Vagina (tissue), 2 donors: ENCODE measurements at regions not wholly inside any gene's neighbourhood (a gene's known extent, or its start where the extent isn't known, plus 50 kb on each side); places are given as distances from the start of the nearest gene placed in this dataset.

Source experiments
- DNase-seq, 2 donors: peaks; one replicate each; pipeline ENCODE4 v3.0.0-alpha.2; 2017; ENCODE audit errors: extremely low spot score in 2 of 2
- H3K27ac ChIP-seq: fragments of 200-600 bp; sonication (generic); one replicate; pipeline ENCODE4 v1.5.1; 2019
- H3K27me3 ChIP-seq: fragments of 200-600 bp; sonication (generic); one replicate; pipeline ENCODE4 v1.5.1; 2019
- H3K36me3 ChIP-seq, 2 donors: fragments of 200-600 bp; sonication (generic); one replicate each; pipeline ENCODE4 v1.5.1; 2017 to 2019
- H3K4me1 ChIP-seq: fragments of 200-600 bp; sonication (generic); one replicate; pipeline ENCODE4 v1.5.1; 2019
- H3K4me3 ChIP-seq, 2 donors: fragments of 200-600 bp; sonication (generic); 1 replicate in 1 of 2; 2 replicates in 1 of 2; pipeline ENCODE4 v1.5.1; 2016 to 2019
- H3K9me3 ChIP-seq: fragments of 200-600 bp; sonication (generic); one replicate; pipeline ENCODE4 v1.5.1; 2019
- CTCF ChIP-seq, 3 experiments: fragments of 450-650 bp in 2 of 3; fragments of 200-600 bp in 1 of 3; sonication (generic) in 1 of 3; IDR thresholded peaks; one replicate each; pipeline ENCODE4 v1.5.1; 2017 to 2019; ENCODE audit warnings: antibody characterized with exemption in 3 of 3, mild to moderate bottlenecking in 2 of 3, moderate library complexity in 2 of 3
- POLR2A ChIP-seq, 2 donors: fragments of 450-650 bp; IDR thresholded peaks; one replicate each; pipeline ENCODE4 v1.6.1; 2017; ENCODE audit warnings: antibody characterized with exemption in 2 of 2, mild to moderate bottlenecking in 2 of 2, moderate library complexity in 2 of 2
- POLR2AphosphoS5 ChIP-seq, 2 donors: sonication (generic); formaldehyde crosslinking; IDR thresholded peaks; one replicate each; pipeline ENCODE4 v1.9.0; 2017; ENCODE audit warnings: antibody characterized with exemption in 2 of 2, mild to moderate bottlenecking in 2 of 2, low read depth in 1 of 2; ENCODE audit not compliant: insufficient read depth in 1 of 2
- intact Hi-C: fragments of 100-400 bp; cut with DNase I; formaldehyde crosslinking; loops from one replicate; pipeline ENCODE4 v1.15.1; 2023

DNA sequence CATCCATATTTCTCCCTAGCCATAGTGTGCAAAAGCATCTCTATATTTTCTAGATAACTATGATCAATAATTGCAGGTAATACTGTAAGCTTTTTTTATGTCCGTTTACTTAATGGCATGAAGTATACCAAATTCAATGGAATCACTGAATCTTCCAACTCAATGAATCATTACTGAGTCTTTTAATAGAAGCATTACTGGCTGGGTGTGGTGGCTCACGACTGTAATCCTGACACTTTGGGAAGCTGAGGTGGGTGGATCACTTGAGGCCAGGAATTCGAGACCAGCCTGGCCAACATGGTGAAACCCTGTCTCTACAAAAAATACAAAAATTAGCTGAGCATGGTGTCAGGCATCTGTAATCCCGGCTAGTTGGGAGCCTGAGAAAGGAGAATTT, 372.5 kb downstream of the BMPER start:
- Histone ChIP-seq H3K9me3 (no peaks in the 10 kb centered on the region), H3K4me1 (no peaks in the 10 kb centered on the region), H3K27ac (no peak overlapping the region), H3K4me3 (no peak overlapping the region), H3K27me3 (no peaks in the 10 kb centered on the region), H3K36me3 (no peaks in the 10 kb centered on the region)
- no peak for DNase-seq
- no peak for TF ChIP-seq CTCF (IDR thresholded peaks at IDR 0.05)
- TF ChIP-seq POLR2A (IDR thresholded peaks at IDR 0.05), result no peak
- TF ChIP-seq POLR2AphosphoS5 (IDR thresholded peaks at IDR 0.05; ENCODE audit: insufficient read depth in 1 of 2, low read depth in 1 of 2), result no peak
- intact Hi-C loops, result no loop called here

GRCh38 chr7:34281260-34281659, 375.9 kb downstream of the BMPER start:
- H3K36me3 ChIP-seq, result no peaks in the 10 kb centered on the region
- H3K9me3 ChIP-seq, result no peaks in the 10 kb centered on the region
- intact Hi-C loops, result no loop called here
- no peak for TF ChIP-seq POLR2A (IDR thresholded peaks at IDR 0.05)
- TF ChIP-seq POLR2AphosphoS5 (IDR thresholded peaks at IDR 0.05; ENCODE audit: insufficient read depth in 1 of 2, low read depth in 1 of 2), result no peak
- TF ChIP-seq CTCF (IDR thresholded peaks at IDR 0.05), result no peak
- no peaks in the 10 kb centered on the region for H3K27me3 ChIP-seq
- no peak for DNase-seq
- H3K27ac ChIP-seq, result no peak overlapping the region
- no peak overlapping the region for H3K4me3 ChIP-seq
- no peaks in the 10 kb centered on the region for H3K4me1 ChIP-seq

DNA sequence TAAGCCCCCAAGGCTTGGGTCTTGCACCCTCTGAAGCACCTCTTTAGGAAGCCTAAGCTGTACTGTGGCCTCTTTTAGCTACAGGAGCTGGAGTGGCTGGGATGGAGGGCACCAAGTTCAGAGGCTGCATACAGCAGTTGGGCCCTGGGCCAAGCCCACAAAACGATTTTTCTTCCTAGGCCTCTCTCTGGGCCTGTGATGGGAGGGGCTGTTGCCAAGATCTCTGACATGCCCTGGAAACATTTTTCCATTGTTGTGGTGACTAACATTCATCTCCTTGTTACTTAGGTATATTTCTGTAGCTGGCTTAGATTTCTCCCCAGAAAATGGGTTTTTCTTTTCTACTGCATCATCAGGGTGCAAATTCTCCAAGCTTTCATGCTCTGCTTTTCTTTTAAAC, 375.7 kb upstream of the NPSR1 start:
- H3K4me3 ChIP-seq, result no peak overlapping the region
- DNase-seq, result no peak
- H3K9me3 ChIP-seq, result no peaks in the 10 kb centered on the region
- no peaks in the 10 kb centered on the region for H3K4me1 ChIP-seq
- H3K27ac ChIP-seq, result no peak overlapping the region
- intact Hi-C loops, result no loop called here
- no peak for TF ChIP-seq POLR2AphosphoS5 (IDR thresholded peaks at IDR 0.05; ENCODE audit: insufficient read depth in 1 of 2, low read depth in 1 of 2)
- no peak for TF ChIP-seq CTCF (IDR thresholded peaks at IDR 0.05)
- TF ChIP-seq POLR2A (IDR thresholded peaks at IDR 0.05), result no peak
- no peaks in the 10 kb centered on the region for H3K27me3 ChIP-seq
- H3K36me3 ChIP-seq, result no peaks in the 10 kb centered on the region

DNA sequence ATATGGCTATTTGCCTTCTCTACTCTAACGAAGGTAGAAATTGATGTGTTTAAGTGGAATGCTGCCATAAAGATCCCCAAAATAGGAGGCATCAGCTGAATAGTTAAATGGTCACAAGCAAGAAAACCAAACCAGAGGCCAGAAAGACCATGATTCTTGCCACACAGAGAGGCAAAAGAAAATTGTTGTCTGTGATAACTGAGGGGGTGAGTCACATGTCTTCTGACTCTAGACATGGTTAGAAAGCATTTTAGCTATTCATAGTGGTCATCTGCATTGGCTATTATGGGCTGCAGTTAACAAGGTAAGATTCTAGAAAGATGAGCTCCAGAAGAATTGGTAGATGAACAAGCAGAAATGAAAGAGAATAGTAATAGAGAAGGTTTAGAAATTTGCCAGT, 361.4 kb upstream of the NPSR1 start:
- intact Hi-C loops, result no loop called here
- no peak for DNase-seq
- no peaks in the 10 kb centered on the region for H3K36me3 ChIP-seq
- no peaks in the 10 kb centered on the region for H3K27me3 ChIP-seq
- TF ChIP-seq POLR2AphosphoS5 (IDR thresholded peaks at IDR 0.05; ENCODE audit: insufficient read depth in 1 of 2, low read depth in 1 of 2), result no peak
- TF ChIP-seq POLR2A (IDR thresholded peaks at IDR 0.05), result no peak
- no peak for TF ChIP-seq CTCF (IDR thresholded peaks at IDR 0.05)
- H3K27ac ChIP-seq, result no peak overlapping the region
- H3K4me3 ChIP-seq, result no peak overlapping the region
- no peaks in the 10 kb centered on the region for H3K4me1 ChIP-seq
- no peaks in the 10 kb centered on the region for H3K9me3 ChIP-seq

DNA sequence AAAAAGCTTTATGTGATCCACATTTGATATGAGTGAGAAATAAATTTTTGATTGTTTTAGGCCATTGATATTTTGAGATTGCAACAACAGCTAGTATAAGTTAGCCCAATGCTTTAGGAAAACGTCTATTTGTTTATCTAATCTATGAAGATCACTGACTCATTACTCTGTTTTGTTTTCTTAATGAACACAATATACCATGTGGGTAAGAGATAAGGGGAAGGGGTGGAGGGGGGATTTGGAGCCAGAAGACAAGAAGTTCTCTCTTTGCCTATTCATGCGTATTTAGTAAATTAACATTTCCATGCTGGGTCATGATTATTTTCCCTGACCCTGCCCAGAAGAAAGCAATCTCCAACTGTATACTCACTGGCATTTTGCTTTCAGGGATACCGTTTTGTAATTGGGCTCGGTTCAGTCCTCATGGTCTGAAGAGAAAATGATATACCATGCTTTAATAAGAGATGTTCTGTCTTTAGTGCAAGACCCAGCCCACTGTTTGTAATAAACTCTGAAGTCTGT, 359.5 kb upstream of the NPSR1 start:
- no peak overlapping the region for H3K4me3 ChIP-seq
- H3K4me1 ChIP-seq, result no peaks in the 10 kb centered on the region
- H3K36me3 ChIP-seq, result no peaks in the 10 kb centered on the region
- TF ChIP-seq CTCF (IDR thresholded peaks at IDR 0.05) (no peak), POLR2AphosphoS5 (IDR thresholded peaks at IDR 0.05; ENCODE audit: insufficient read depth in 1 of 2, low read depth in 1 of 2) (no peak), POLR2A (IDR thresholded peaks at IDR 0.05) (no peak)
- DNase-seq, result no peak
- intact Hi-C loops, result no loop called here
- no peaks in the 10 kb centered on the region for H3K9me3 ChIP-seq
- H3K27me3 ChIP-seq, result no peaks in the 10 kb centered on the region
- H3K27ac ChIP-seq, result no peak overlapping the region
